ENCODE measurements at regions not wholly inside any gene's neighbourhood (a gene's known extent, or its start where the extent isn't known, plus 50 kb on each side); places are given as distances from the start of the nearest gene placed in this dataset.

GRCh38 chr3:55407426-55407820 lies 79.7 kb downstream of the WNT5A start (continued):
- TF ChIP-seq ZNF449 (CRISPR knock-in tag; IDR thresholded peaks at IDR 0.05): no peak
- TF ChIP-seq SRSF1 (IDR thresholded peaks at IDR 0.05; ENCODE audit: low read depth, low read length): no peak
- no peak for TF ChIP-seq ZNF347 (CRISPR knock-in tag; IDR thresholded peaks at IDR 0.05; ENCODE audit: low read depth)

GRCh38 chr3:55406696-55407425 lies 80.2 kb downstream of the WNT5A start:
- H3K4me3 ChIP-seq: no peak overlapping the region
- no peak for DNase-seq (ENCODE audit: extremely low read depth in 1 of 4, low spot score in 3 of 4)
- H3K4me2 ChIP-seq (ENCODE audit: insufficient read depth, low read length): no peak overlapping the region
- no peak overlapping the region for H3K9ac ChIP-seq (ENCODE audit: insufficient read depth in 1 of 2, low read depth in 2 of 2, low read length in 2 of 2)
- 0% methylated on average over 1 of the region's 2 CpGs for WGBS (ENCODE audit: insufficient coverage, low coverage, missing lambda C conversion rate)
- no peak for FAIRE-seq
- no TSS peak for BruUV-seq (replicated peaks)
- no peaks in the 10 kb centered on the region for H3K9me1 ChIP-seq (ENCODE audit: control insufficient read depth, insufficient read depth, low read length)
- H3K27me3 ChIP-seq (ENCODE audit: control insufficient read depth in 2 of 2, insufficient read depth in 2 of 2, low read length in 2 of 2): no peaks in the 10 kb centered on the region
- CTCF ChIA-PET (ENCODE audit: low intra/inter-chr PET ratio): no interaction called here
- no peaks in the 10 kb centered on the region for H4K20me1 ChIP-seq (replicated peaks; ENCODE audit: control insufficient read depth, insufficient read depth, low read length)
- POLR2A ChIA-PET: no interaction called here
- intact Hi-C loops (cut with micrococcal nuclease): no loop called here
- ATAC-seq: no peak
- H3K4me1 ChIP-seq (replicated peaks in 1 of 2; ENCODE audit: control insufficient read depth in 2 of 2, insufficient read depth in 2 of 2, low read length in 2 of 2): no peaks in the 10 kb centered on the region
- in situ Hi-C loops (cut with MboI): no loop called here
- no peak overlapping the region for H3K27ac ChIP-seq (ENCODE audit: extremely low read depth, low read depth, low read length)
- no peak overlapping the region for H2AFZ ChIP-seq (ENCODE audit: low read depth, low read length)
- H3K79me2 ChIP-seq (ENCODE audit: control insufficient read depth, insufficient read depth, low read length): no peaks in the 10 kb centered on the region
- H3K9me3 ChIP-seq (replicated peaks; ENCODE audit: control insufficient read depth, insufficient read depth, low read depth, low read length): no peaks in the 10 kb centered on the region
- H3K36me3 ChIP-seq (ENCODE audit: control insufficient read depth, insufficient read depth, low read length): no peaks in the 10 kb centered on the region
- no peak for TF ChIP-seq ZNF232 (CRISPR knock-in tag; IDR thresholded peaks at IDR 0.05)
- no peak for TF ChIP-seq CHAMP1 (IDR thresholded peaks at IDR 0.05)
- TF ChIP-seq IRF1 (CRISPR knock-in tag; IDR thresholded peaks at IDR 0.05; ENCODE audit: borderline replicate concordance): no peak
- TF ChIP-seq ZNF398 (CRISPR knock-in tag; IDR thresholded peaks at IDR 0.05): no peak
- TF ChIP-seq ATF3 (IDR thresholded peaks at IDR 0.05): no peak
- TF ChIP-seq ATF3 (CRISPR knock-in tag; conservative IDR thresholded peaks at IDR 0.05): no peak
- no peak for TF ChIP-seq PHF8 (IDR thresholded peaks at IDR 0.05; ENCODE audit: borderline replicate concordance, low read length)
- TF ChIP-seq JUNB (CRISPR knock-in tag; conservative IDR thresholded peaks at IDR 0.05): no peak
- no peak for TF ChIP-seq THRAP3 (IDR thresholded peaks at IDR 0.05; ENCODE audit: borderline replicate concordance)
- TF ChIP-seq HNRNPUL1 (IDR thresholded peaks at IDR 0.05; ENCODE audit: low read length): no peak
